ENCODE measurements at regions not wholly inside any gene's neighbourhood (a gene's known extent, or its start where the extent isn't known, plus 50 kb on each side); places are given as distances from the start of the nearest gene placed in this dataset.

DNA sequence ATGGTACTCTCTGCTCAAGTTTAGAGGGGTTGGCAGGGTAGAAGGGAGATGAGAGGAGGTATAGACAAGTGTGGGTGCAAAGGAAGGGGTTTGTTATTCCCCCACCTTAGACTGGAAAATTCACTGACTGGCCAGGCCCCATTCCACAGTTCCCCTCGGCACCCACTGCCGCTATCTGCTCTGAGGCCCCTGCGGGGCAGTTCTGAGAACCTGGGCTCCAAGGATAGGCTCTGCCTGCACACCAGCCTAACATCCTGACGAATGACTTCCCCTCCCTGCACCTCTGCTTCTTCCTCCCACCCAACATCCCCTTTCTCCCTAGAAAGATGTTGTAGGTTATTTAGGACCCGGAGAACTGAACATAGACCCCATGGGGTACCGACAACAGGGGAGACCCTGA, 303.9 kb upstream of the HDAC4 start:
- no peak overlapping the region for H3K4me3 ChIP-seq (ENCODE audit: low read depth, low read length)
- H3K27me3 ChIP-seq (ENCODE audit: control insufficient read depth, insufficient read depth, low read length): no peaks in the 10 kb centered on the region
- H3K9me3 ChIP-seq (ENCODE audit: control insufficient read depth, insufficient read depth, low read length): peaks cover 1% of the 10 kb centered on the region
- no peak overlapping the region for H3K27ac ChIP-seq (ENCODE audit: low read depth, low read length)
- no peaks in the 10 kb centered on the region for H3K36me3 ChIP-seq (ENCODE audit: control insufficient read depth, insufficient read depth, low read length)
- no peak for DNase-seq (ENCODE audit: low read depth in 4 of 6, low spot score in 6 of 6)
- H3K4me1 ChIP-seq (ENCODE audit: control insufficient read depth, insufficient read depth, low read length): peaks cover 16% of the 10 kb centered on the region
- WGBS (ENCODE audit: insufficient coverage): 100% methylated on average over 3 of the region's 6 CpGs

DNA sequence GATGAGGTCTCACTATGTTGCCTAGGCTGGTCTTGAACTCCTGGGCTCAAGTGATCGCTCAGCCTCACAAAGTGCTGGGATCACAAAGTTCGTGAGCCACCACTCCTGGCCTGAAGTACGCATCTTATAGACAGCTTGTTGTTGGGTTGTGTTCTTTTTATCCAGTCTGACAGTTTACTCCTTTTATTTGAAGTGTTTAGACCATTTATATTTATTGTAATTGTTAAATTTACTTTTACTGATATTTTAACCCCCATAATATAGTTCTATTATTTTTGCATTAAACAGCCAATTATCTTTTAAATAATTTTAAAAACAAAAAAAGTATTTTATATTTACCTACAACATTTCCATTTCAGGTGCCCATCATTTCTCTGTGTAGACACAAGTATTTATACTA, 303.0 kb upstream of the HDAC4 start:
- peaks cover 16% of the 10 kb centered on the region for H3K4me1 ChIP-seq (ENCODE audit: control insufficient read depth, insufficient read depth, low read length)
- DNase-seq (ENCODE audit: low read depth in 4 of 6, low spot score in 6 of 6): no peak
- no peak overlapping the region for H3K27ac ChIP-seq (ENCODE audit: low read depth, low read length)
- H3K36me3 ChIP-seq (ENCODE audit: control insufficient read depth, insufficient read depth, low read length): no peaks in the 10 kb centered on the region
- 100% methylated on average over 1 of the region's 3 CpGs for WGBS (ENCODE audit: insufficient coverage)
- H3K9me3 ChIP-seq (ENCODE audit: control insufficient read depth, insufficient read depth, low read length): no peaks in the 10 kb centered on the region
- no peak overlapping the region for H3K4me3 ChIP-seq (ENCODE audit: low read depth, low read length)
- H3K27me3 ChIP-seq (ENCODE audit: control insufficient read depth, insufficient read depth, low read length): no peaks in the 10 kb centered on the region

DNA sequence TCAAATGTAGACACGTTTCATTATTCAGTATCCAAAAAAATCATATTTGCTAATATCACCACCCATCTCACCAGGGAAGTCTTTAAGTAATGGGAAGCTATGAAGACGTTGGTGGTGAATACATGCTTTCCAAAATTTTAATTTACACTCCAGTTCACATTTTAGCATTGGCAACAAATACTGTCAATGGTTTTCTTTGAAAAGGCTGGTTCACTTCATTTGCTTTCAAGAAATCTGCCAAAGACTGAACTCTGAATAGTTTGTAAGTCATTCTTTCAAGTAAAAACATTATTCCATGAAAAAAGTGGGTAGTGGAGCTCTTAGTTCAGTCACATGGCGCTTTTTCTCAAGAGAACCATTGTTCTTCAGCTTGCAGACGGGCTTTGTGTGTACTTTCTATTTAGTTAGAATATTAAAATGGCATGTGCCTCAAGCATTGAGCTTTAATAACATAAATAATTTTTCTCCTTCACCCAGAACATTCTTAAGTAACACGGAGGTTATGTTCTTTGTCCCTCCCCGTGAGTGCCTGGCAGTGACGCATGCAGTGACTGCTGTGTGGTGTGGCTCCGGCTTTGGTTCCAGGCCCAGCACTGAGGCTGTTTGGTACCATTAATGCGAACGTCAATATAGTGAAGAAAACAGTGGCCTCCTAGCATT, 300.0 kb upstream of the HDAC4 start:
- H3K27me3 ChIP-seq (ENCODE audit: control insufficient read depth, insufficient read depth, low read length): no peaks in the 10 kb centered on the region
- 43% methylated on average over 6 of the region's 10 CpGs for WGBS (ENCODE audit: insufficient coverage)
- peak overlapping the region; percentile 52 for H3K27ac ChIP-seq (ENCODE audit: low read depth, low read length)
- DNase-seq (ENCODE audit: low read depth in 4 of 6, low spot score in 6 of 6): peak in 1 of 6 donors; percentile 64
- no peaks in the 10 kb centered on the region for H3K9me3 ChIP-seq (ENCODE audit: control insufficient read depth, insufficient read depth, low read length)
- H3K4me1 ChIP-seq (ENCODE audit: control insufficient read depth, insufficient read depth, low read length): peaks cover 6% of the 10 kb centered on the region
- H3K4me3 ChIP-seq (ENCODE audit: low read depth, low read length): no peak overlapping the region
- H3K36me3 ChIP-seq (ENCODE audit: control insufficient read depth, insufficient read depth, low read length): no peaks in the 10 kb centered on the region

DNA sequence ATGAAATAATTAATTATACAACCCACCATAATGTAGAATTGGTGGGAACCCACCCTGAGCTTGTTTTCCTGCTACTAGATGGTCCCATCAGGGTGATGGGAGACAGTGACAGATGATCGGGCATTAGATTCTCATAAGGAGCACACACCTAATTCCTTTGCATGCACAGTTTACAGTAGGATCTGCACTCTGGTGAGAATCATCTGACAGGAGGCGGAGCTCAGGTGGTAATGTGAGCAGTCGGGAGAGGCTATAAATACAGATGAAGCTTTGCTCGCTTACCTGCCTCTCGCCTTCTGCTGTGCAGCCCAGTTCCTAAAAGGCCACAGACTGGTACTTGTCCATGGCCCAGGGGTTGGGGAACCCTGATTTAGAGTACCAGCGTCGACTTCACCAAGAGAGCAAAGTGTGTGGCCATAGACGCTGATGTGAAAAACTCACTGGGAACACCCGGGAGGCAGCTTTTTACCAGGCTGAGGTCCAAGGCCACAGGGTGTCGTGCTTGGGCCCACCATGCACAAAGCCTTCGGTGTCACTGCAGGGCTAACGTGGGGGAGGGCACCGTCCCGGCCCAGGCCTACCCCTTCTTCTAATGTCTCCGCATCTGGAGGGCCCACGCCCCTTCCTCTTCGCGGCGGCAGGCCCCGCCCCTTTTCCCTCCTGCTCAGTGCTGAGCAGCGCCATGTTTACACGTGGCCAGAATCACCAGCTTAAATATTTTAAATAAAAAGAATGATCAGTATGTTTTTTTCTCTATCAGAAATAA, 296.8 kb upstream of the HDAC4 start:
- Histone ChIP-seq H3K36me3 (ENCODE audit: control insufficient read depth, insufficient read depth, low read length) (no peaks in the 10 kb centered on the region), H3K4me1 (ENCODE audit: control insufficient read depth, insufficient read depth, low read length) (peaks cover 9% of the 10 kb centered on the region), H3K9me3 (ENCODE audit: control insufficient read depth, insufficient read depth, low read length) (no peaks in the 10 kb centered on the region), H3K4me3 (ENCODE audit: low read depth, low read length) (no peak overlapping the region), H3K27ac (ENCODE audit: low read depth, low read length) (no peak overlapping the region), H3K27me3 (ENCODE audit: control insufficient read depth, insufficient read depth, low read length) (no peaks in the 10 kb centered on the region)
- no peak for DNase-seq (ENCODE audit: low read depth in 4 of 6, low spot score in 6 of 6)
- 81% methylated on average over 13 of the region's 22 CpGs for WGBS (ENCODE audit: insufficient coverage)

DNA sequence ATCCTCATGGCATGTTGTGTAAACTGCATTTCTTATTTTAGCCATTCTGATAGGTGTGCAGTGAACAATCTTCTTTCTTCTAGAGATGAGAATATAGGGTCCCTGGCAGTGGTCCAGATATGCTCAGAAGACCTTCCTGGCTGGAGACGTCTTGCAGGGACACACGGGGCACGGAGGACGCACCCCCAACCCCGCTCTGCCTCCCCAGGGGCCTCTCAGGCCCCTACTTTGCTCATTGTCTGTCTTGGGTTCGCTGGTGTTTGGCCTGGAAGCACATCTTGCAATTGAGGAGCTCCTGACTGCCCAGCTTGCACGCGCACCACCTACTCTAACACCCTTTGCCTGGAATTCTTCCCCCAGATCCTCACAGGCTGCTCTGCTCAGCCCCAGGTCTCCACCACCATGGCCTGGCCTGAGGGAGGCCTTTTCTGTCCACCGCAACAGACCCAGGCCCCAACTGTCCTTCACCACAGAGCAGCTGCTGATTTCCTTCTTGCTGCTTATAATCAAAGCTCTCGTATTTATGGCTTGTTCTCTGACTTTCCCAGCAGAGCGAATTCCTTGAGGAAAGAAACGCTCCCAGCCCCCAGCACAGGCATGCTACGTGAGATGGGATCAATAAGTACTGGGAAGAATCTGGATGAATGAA, 295.9 kb upstream of the HDAC4 start:
- H3K4me3 ChIP-seq (ENCODE audit: low read depth, low read length): no peak overlapping the region
- no peak overlapping the region for H3K27ac ChIP-seq (ENCODE audit: low read depth, low read length)
- H3K4me1 ChIP-seq (ENCODE audit: control insufficient read depth, insufficient read depth, low read length): peaks cover 18% of the 10 kb centered on the region
- no peak for DNase-seq (ENCODE audit: low read depth in 4 of 6, low spot score in 6 of 6)
- WGBS (ENCODE audit: insufficient coverage): 83% methylated on average over 13 of the region's 13 CpGs
- no peaks in the 10 kb centered on the region for H3K27me3 ChIP-seq (ENCODE audit: control insufficient read depth, insufficient read depth, low read length)
- H3K9me3 ChIP-seq (ENCODE audit: control insufficient read depth, insufficient read depth, low read length): no peaks in the 10 kb centered on the region
- H3K36me3 ChIP-seq (ENCODE audit: control insufficient read depth, insufficient read depth, low read length): no peaks in the 10 kb centered on the region

DNA sequence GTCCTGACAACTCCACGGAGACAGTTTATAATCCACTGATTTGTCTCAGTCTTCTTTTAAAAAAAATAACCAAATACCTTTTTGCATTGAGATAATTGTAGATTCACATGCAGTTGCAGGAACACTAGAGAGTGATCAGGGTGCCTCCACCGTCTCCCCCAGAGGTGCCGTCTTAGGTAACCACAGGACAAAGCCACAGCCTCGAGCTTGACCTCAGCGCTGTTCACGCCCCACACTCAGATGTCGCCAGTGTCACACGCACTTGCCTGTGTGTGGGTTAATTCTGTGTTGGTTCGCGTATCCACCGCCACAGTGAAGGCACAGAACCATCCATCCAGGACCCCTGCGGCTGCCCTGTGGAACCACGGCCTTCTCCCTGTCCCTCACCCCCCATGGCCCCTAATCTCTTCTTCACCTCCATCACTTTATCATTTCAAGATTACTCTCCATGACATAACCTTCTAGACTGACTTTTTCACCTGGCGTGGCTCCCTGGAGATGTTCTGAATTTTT, 295.0 kb upstream of the HDAC4 start:
- no peaks in the 10 kb centered on the region for H3K9me3 ChIP-seq (ENCODE audit: control insufficient read depth, insufficient read depth, low read length)
- no peak for DNase-seq (ENCODE audit: low read depth in 4 of 6, low spot score in 6 of 6)
- no peak overlapping the region for H3K4me3 ChIP-seq (ENCODE audit: low read depth, low read length)
- peaks cover 24% of the 10 kb centered on the region for H3K4me1 ChIP-seq (ENCODE audit: control insufficient read depth, insufficient read depth, low read length)
- H3K27ac ChIP-seq (ENCODE audit: low read depth, low read length): no peak overlapping the region
- no peaks in the 10 kb centered on the region for H3K36me3 ChIP-seq (ENCODE audit: control insufficient read depth, insufficient read depth, low read length)
- no peaks in the 10 kb centered on the region for H3K27me3 ChIP-seq (ENCODE audit: control insufficient read depth, insufficient read depth, low read length)
- 94% methylated on average over 11 of the region's 14 CpGs for WGBS (ENCODE audit: insufficient coverage)

DNA sequence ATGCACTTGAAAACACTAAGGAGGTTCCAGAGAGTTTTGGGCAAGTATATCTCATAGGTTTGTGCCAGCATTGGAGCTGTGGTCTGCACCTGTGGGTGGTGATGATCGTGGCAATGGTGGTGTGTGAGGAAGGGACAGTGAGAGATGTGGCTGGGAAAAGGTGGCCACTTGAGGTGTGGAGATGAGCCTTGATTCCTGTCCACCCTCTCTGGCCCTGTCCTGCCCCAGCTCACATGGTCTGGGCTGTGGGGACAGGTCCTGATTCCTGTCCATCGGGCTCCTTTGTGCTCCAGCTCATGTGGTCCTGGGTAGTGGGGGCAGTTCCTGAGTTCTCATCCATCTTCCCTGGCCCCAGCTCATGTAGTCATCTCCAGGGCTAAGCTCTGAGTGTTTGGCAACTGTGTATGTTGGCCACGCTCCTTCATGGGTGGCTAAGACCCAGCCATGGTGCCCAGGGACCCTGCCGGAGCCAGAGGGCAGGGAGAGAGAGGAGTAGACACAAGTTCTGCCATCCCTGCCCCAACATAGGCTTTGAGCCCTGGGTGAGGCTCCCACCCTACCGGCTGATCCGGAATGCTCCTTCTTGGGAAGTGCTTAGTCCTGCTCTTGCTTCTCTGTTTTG, 294.4 kb upstream of the HDAC4 start:
- no peaks in the 10 kb centered on the region for H3K9me3 ChIP-seq (ENCODE audit: control insufficient read depth, insufficient read depth, low read length)
- H3K4me3 ChIP-seq (ENCODE audit: low read depth, low read length): no peak overlapping the region
- H3K27me3 ChIP-seq (ENCODE audit: control insufficient read depth, insufficient read depth, low read length): no peaks in the 10 kb centered on the region
- no peaks in the 10 kb centered on the region for H3K36me3 ChIP-seq (ENCODE audit: control insufficient read depth, insufficient read depth, low read length)
- H3K27ac ChIP-seq (ENCODE audit: low read depth, low read length): no peak overlapping the region
- peaks cover 25% of the 10 kb centered on the region for H3K4me1 ChIP-seq (ENCODE audit: control insufficient read depth, insufficient read depth, low read length)
- DNase-seq (ENCODE audit: low read depth in 4 of 6, low spot score in 6 of 6): no peak
- WGBS (ENCODE audit: insufficient coverage): 97% methylated on average over 6 of the region's 6 CpGs

DNA sequence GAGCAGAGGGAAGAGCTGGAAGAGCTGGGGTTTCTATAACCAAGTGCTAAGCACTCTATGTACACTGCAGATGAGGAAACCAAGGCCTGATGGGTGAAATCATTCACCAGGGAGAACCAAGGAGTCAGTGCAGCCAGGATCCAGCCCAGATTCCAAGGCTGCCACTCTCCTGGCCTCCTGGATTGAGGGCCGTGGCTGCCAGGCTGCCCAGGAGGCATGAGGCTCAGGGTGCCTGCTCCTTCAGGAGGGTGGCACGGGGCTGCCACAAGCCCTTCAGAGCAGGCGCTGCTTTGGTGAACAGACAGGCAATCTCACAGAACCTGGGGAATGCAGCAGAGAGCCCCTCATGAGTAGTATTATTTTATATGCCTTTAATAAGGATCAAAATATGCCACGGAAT, 293.7 kb upstream of the HDAC4 start:
- Histone ChIP-seq H3K27ac (ENCODE audit: low read depth, low read length) (no peak overlapping the region), H3K4me3 (ENCODE audit: low read depth, low read length) (no peak overlapping the region), H3K9me3 (ENCODE audit: control insufficient read depth, insufficient read depth, low read length) (no peaks in the 10 kb centered on the region), H3K36me3 (ENCODE audit: control insufficient read depth, insufficient read depth, low read length) (no peaks in the 10 kb centered on the region), H3K4me1 (ENCODE audit: control insufficient read depth, insufficient read depth, low read length) (peaks cover 25% of the 10 kb centered on the region), H3K27me3 (ENCODE audit: control insufficient read depth, insufficient read depth, low read length) (no peaks in the 10 kb centered on the region)
- no peak for DNase-seq (ENCODE audit: low read depth in 4 of 6, low spot score in 6 of 6)
- WGBS (ENCODE audit: insufficient coverage): 50% methylated on average over 2 of the region's 4 CpGs

DNA sequence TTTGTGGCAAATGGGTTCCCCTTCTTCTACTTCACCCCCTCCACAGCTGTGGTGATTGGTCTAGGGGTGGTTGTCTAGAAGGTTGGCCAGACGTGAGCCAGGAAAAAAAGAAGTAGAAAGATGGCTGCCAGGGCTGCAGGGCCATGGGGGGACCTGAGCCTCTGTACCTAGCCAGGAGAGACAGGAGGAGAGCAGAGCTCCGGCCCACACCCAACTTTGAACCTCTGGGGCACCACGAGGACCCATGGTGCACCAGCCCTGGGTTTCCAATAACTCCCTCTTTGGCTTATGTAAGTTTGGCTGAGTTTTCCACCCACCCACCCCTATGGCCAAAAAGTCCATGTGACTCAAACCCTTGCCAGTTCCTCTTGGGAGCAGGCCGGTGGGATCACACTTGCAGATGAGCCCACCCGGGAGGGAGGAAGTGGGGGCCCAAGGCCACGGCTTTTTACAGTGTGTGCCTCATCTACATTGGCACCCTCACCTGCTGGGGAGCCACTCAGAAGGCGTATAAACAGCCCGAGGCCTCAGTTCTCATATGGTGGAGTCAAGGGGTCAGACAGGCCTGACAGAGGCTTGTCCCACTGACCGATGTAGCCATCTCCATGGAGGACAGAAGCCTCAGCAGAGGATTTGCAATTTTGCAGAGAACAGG, 293.1 kb upstream of the HDAC4 start:
- DNase-seq (ENCODE audit: low read depth in 4 of 6, low spot score in 6 of 6): no peak
- Histone ChIP-seq H3K27ac (ENCODE audit: low read depth, low read length) (no peak overlapping the region), H3K4me3 (ENCODE audit: low read depth, low read length) (no peak overlapping the region), H3K27me3 (ENCODE audit: control insufficient read depth, insufficient read depth, low read length) (no peaks in the 10 kb centered on the region), H3K9me3 (ENCODE audit: control insufficient read depth, insufficient read depth, low read length) (no peaks in the 10 kb centered on the region), H3K36me3 (ENCODE audit: control insufficient read depth, insufficient read depth, low read length) (no peaks in the 10 kb centered on the region), H3K4me1 (ENCODE audit: control insufficient read depth, insufficient read depth, low read length) (peaks cover 25% of the 10 kb centered on the region)
- WGBS (ENCODE audit: insufficient coverage): 92% methylated on average over 8 of the region's 9 CpGs

Data from spinal cord (tissue), 9 donors.